ENCODE measurements at regions not wholly inside any gene's neighbourhood (a gene's known extent, or its start where the extent isn't known, plus 50 kb on each side); places are given as distances from the start of the nearest gene placed in this dataset.

DNA sequence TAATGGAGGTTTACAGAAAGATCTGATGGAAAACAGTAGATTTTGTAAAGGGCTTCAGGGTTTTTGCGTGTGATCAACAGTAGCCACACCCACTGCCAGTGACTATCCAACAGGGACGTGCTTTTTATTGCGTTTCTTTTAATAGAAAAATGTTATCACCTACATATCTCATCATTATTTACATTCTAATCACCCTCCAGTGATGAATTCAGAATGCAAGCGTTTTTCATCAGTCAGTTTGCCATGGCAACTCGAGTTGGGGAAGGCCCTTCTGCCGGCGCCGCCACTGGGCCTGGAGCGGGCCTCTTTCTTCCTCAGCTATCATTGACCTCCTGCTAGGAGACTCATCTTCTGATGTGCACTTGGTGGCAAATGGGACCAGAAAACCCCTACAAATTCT is 90.3 kb upstream of the TMTC4 start:
- no peaks in the 10 kb centered on the region for H4K20me1 ChIP-seq (ENCODE audit: insufficient read depth, low read length)
- H3K4me2 ChIP-seq (ENCODE audit: low read depth, low read length) = no peak overlapping the region
- H3K27me3 ChIP-seq (ENCODE audit: control insufficient read depth in 1 of 2, insufficient read depth in 2 of 2, low read length in 2 of 2) = no peaks in the 10 kb centered on the region; a peak in 1 of 5 replicates
- in situ Hi-C loops (cut with HindIII; ENCODE audit: extremely low pct_ligation_motif_present, low pct_unique_long_range_greater_than_20kb) (no loop called here), intact Hi-C loops (cut with micrococcal nuclease; ENCODE audit: unreplicated experiment) (no loop called here)
- WGBS (ENCODE audit: low lambda C conversion rate) = 78% methylated on average over 9 of the region's 9 CpGs
- no peak overlapping the region for H3K27ac ChIP-seq (ENCODE audit: extremely low read length, insufficient read depth, low read length)
- no peak for DNase-seq (ENCODE audit: low spot score)
- H2AFZ ChIP-seq (ENCODE audit: low read length) = no peak overlapping the region
- CTCF ChIA-PET (ENCODE audit: low intra/inter-chr PET ratio, low total read pairs) = no interaction called here
- no peaks in the 10 kb centered on the region for H3K79me2 ChIP-seq (ENCODE audit: insufficient read depth, low read length)
- FAIRE-seq = no peak
- H3K9me3 ChIP-seq (ENCODE audit: low read length) = no peaks in the 10 kb centered on the region
- ATAC-seq = no peak
- POLR2A ChIA-PET = no interaction called here
- no peak overlapping the region for H3K9ac ChIP-seq (ENCODE audit: insufficient read depth, low read depth, low read length)
- H3K36me3 ChIP-seq (replicated peaks in 1 of 2; ENCODE audit: control insufficient read depth in 1 of 2, insufficient read depth in 2 of 2, low read length in 2 of 2) = no peaks in the 10 kb centered on the region
- TF ChIP-seq NCOA5 (CRISPR knock-in tag; IDR thresholded peaks at IDR 0.05) (no peak), SALL1 (CRISPR knock-in tag; IDR thresholded peaks at IDR 0.05) (no peak), TGIF2 (CRISPR knock-in tag; IDR thresholded peaks at IDR 0.05) (no peak), ZSCAN21 (CRISPR knock-in tag; IDR thresholded peaks at IDR 0.05; ENCODE audit: borderline replicate concordance) (no peak), CENPT (CRISPR knock-in tag; IDR thresholded peaks at IDR 0.05; ENCODE audit: low read depth) (no peak), MEF2D (CRISPR knock-in tag; IDR thresholded peaks at IDR 0.05) (no peak), GPN1 (CRISPR knock-in tag; IDR thresholded peaks at IDR 0.05; ENCODE audit: borderline replicate concordance) (no peak), RBM39 (IDR thresholded peaks at IDR 0.05; ENCODE audit: low read depth, low read length, poor library complexity, severe bottlenecking) (no peak), ZNF629 (CRISPR knock-in tag; conservative IDR thresholded peaks at IDR 0.05) (no peak), EEA1 (CRISPR knock-in tag; IDR thresholded peaks at IDR 0.05; ENCODE audit: borderline replicate concordance) (no peak), MAZ (IDR thresholded peaks at IDR 0.05; ENCODE audit: borderline replicate concordance, low read depth, low read length) (no peak), MAZ (CRISPR knock-in tag; IDR thresholded peaks at IDR 0.05; ENCODE audit: low read depth) (no peak), LBX2 (CRISPR knock-in tag; IDR thresholded peaks at IDR 0.05; ENCODE audit: borderline replicate concordance) (no peak), CBX5 (CRISPR knock-in tag; IDR thresholded peaks at IDR 0.05; ENCODE audit: borderline replicate concordance) (no peak), ZNF784 (CRISPR knock-in tag; IDR thresholded peaks at IDR 0.05; ENCODE audit: borderline replicate concordance) (no peak), RBM22 (optimal IDR thresholded peaks at IDR 0.05; ENCODE audit: low read length) (no peak), NFKBIZ (CRISPR knock-in tag; IDR thresholded peaks at IDR 0.05) (no peak)
- TF ChIP-seq, protein P1, sequence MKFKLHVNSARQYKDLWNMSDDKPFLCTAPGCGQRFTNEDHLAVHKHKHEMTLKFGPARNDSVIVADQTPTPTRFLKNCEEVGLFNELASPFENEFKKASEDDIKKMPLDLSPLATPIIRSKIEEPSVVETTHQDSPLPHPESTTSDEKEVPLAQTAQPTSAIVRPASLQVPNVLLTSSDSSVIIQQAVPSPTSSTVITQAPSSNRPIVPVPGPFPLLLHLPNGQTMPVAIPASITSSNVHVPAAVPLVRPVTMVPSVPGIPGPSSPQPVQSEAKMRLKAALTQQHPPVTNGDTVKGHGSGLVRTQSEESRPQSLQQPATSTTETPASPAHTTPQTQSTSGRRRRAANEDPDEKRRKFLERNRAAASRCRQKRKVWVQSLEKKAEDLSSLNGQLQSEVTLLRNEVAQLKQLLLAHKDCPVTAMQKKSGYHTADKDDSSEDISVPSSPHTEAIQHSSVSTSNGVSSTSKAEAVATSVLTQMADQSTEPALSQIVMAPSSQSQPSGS (CRISPR knock-in tag; IDR thresholded peaks at IDR 0.05) = no peak
- TF ChIP-seq, protein P2, sequence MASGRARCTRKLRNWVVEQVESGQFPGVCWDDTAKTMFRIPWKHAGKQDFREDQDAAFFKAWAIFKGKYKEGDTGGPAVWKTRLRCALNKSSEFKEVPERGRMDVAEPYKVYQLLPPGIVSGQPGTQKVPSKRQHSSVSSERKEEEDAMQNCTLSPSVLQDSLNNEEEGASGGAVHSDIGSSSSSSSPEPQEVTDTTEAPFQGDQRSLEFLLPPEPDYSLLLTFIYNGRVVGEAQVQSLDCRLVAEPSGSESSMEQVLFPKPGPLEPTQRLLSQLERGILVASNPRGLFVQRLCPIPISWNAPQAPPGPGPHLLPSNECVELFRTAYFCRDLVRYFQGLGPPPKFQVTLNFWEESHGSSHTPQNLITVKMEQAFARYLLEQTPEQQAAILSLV (CRISPR knock-in tag; IDR thresholded peaks at IDR 0.05; ENCODE audit: borderline replicate concordance) = no peak
- no peak overlapping the region for H3K4me3 ChIP-seq (replicated peaks in 1 of 3; ENCODE audit: insufficient read depth in 1 of 3, low read depth in 2 of 3, low read length in 3 of 3)
- H3K4me1 ChIP-seq (ENCODE audit: insufficient read depth, low read length) = peaks cover 34% of the 10 kb centered on the region
- BruUV-seq (replicated peaks) = no TSS peak
